Upper lobe of right lung (tissue), 1 donor: ENCODE measurements at regions not wholly inside any gene's neighbourhood (a gene's known extent, or its start where the extent isn't known, plus 50 kb on each side); places are given as distances from the start of the nearest gene placed in this dataset.

Source experiments
- ATAC-seq: fragments of 200-7000 bp; cut with Tn5 transposase; one replicate; pipeline ENCODE4 v1.9.1; 2020; ENCODE audit warnings: mild to moderate bottlenecking, moderate library complexity
- DNase-seq: peaks from one replicate; pipeline ENCODE4 v3.0.0-alpha.2; 2020
- H3K27ac ChIP-seq: fragments of 200-600 bp; one replicate; pipeline ENCODE4 v1.8.0; 2022
- H3K27me3 ChIP-seq: fragments of 200-600 bp; one replicate; pipeline ENCODE4 v1.8.0; 2022; ENCODE audit warnings: mild to moderate bottlenecking
- H3K36me3 ChIP-seq: fragments of 200-600 bp; one replicate; pipeline ENCODE4 v1.8.0; 2022
- H3K4me1 ChIP-seq: fragments of 200-600 bp; one replicate; pipeline ENCODE4 v1.8.0; 2022
- H3K4me3 ChIP-seq: fragments of 200-600 bp; one replicate; pipeline ENCODE4 v1.8.0; 2022; ENCODE audit warnings: mild to moderate bottlenecking
- H3K9me3 ChIP-seq: fragments of 200-600 bp; one replicate; pipeline ENCODE4 v1.8.0; 2022
- intact Hi-C: fragments of 100-400 bp; cut with DNase I; formaldehyde crosslinking; loops from one replicate; pipeline ENCODE4 v1.11.0; 2022
- TF ChIP-seq, protein P1 (sequence below): fragments of 200-600 bp; IDR thresholded peaks from one replicate; pipeline ENCODE4 v1.8.0; 2022; ENCODE audit warnings: antibody characterized with exemption
- donor health status: DM: no; HTN: yes; CAD: no; lungs with severe emphysema.

DNA sequence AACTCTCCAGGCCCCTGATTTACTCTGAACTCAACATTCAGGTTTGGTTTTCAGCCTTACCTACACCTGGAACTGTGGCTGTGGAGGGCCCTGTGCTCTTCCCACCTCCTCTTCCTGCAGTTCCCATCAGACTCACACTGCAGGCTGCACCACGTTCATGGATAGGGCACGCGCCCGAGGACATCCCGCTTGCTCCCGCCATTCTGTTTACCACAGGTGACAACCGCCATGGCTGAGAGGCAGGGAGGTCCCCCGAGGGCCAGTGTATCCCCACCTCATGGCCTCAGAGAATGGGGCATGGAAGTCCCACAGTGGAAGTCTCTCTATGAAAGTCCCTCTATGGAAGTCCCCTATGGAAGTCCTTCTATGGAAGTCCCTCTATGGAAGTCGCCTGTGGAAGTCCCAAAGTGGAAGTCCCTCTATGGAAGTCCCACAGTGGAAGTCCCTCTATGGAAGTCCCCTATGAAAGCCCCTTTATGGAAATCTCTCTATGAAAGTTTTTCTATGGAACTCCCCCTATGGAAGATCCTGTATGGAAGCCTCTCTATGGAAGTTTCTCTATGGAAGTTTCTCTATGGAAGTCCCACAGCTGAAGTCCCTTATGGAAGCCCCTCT is 358.4 kb upstream of the SALL3 start:
- DNase-seq, result no peak
- Histone ChIP-seq H3K9me3 (no peaks in the 10 kb centered on the region), H3K27me3 (peaks cover 4% of the 10 kb centered on the region), H3K4me1 (no peaks in the 10 kb centered on the region), H3K4me3 (no peak overlapping the region), H3K36me3 (no peaks in the 10 kb centered on the region), H3K27ac (no peak overlapping the region)
- ATAC-seq, result no peak
- TF ChIP-seq, protein P1, sequence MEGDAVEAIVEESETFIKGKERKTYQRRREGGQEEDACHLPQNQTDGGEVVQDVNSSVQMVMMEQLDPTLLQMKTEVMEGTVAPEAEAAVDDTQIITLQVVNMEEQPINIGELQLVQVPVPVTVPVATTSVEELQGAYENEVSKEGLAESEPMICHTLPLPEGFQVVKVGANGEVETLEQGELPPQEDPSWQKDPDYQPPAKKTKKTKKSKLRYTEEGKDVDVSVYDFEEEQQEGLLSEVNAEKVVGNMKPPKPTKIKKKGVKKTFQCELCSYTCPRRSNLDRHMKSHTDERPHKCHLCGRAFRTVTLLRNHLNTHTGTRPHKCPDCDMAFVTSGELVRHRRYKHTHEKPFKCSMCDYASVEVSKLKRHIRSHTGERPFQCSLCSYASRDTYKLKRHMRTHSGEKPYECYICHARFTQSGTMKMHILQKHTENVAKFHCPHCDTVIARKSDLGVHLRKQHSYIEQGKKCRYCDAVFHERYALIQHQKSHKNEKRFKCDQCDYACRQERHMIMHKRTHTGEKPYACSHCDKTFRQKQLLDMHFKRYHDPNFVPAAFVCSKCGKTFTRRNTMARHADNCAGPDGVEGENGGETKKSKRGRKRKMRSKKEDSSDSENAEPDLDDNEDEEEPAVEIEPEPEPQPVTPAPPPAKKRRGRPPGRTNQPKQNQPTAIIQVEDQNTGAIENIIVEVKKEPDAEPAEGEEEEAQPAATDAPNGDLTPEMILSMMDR, result no peak
- intact Hi-C loops, result no loop called here

DNA sequence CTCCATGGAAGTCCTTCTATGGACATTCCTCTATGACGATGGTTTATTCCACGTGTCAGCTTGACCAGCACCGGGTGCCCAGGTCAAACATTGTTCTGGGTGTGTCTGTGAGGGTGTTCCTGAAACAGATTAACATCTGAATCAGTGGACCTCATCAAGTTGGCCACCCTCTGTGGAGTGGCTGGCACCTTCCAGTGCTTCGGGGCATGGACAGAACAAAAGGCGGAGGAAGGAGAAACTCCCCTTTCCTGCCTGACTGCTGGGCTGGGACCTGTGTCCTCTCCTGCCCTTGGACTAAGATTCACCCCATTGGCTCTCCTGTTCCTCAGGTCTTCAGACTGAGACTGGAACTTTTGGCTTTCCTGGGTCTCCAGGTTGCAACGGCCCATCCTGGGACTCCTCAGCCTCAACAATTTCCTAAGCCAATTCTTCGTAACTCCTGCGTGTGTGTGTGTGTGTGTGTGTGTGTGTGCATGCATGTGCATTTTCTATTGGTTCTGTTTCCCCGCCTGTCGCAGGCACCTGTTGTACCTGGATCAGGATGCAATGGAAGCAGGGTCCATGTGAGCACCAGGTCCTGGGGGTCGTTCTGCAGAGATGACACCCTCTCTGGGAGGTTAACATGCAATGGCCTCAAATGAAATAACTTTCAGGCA is 357.2 kb upstream of the SALL3 start:
- H3K4me1 ChIP-seq, result no peaks in the 10 kb centered on the region
- peaks cover 4% of the 10 kb centered on the region for H3K27me3 ChIP-seq
- H3K36me3 ChIP-seq, result no peaks in the 10 kb centered on the region
- ATAC-seq, result no peak
- intact Hi-C loops, result no loop called here
- H3K27ac ChIP-seq, result no peak overlapping the region
- TF ChIP-seq, protein P1, result no peak
- H3K9me3 ChIP-seq, result no peaks in the 10 kb centered on the region
- no peak for DNase-seq
- H3K4me3 ChIP-seq, result no peak overlapping the region

DNA sequence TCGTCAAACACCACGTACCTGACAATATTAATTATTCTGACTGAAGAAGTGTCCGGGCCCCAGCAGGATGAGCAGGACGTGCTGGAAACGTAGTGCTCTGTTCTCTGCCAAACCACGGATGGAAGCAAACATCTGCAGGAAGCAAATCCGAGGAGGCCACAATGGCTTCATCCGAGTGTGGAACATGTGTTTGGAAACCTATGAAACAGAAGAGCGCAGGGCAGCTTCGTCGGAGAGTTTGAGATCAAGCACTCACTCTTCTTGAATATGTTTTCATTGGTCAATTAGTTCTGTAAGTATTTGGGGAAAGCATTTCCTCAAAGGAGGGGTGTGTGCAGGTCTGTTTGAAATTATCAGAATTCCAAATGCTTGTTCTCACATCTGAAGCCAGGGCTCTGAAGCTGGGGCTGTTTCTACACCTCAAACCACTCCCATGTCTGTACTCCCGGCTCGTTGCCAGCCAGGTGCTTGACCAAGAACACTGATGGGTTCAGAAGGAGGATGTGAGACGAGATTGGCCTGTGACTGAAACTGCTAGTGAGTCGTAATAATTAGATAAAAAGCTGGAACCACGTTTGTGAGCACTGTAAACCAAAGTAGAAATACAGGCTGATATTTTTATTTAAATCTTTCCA is 356.6 kb upstream of the SALL3 start:
- DNase-seq, result peak; percentile 91

DNA sequence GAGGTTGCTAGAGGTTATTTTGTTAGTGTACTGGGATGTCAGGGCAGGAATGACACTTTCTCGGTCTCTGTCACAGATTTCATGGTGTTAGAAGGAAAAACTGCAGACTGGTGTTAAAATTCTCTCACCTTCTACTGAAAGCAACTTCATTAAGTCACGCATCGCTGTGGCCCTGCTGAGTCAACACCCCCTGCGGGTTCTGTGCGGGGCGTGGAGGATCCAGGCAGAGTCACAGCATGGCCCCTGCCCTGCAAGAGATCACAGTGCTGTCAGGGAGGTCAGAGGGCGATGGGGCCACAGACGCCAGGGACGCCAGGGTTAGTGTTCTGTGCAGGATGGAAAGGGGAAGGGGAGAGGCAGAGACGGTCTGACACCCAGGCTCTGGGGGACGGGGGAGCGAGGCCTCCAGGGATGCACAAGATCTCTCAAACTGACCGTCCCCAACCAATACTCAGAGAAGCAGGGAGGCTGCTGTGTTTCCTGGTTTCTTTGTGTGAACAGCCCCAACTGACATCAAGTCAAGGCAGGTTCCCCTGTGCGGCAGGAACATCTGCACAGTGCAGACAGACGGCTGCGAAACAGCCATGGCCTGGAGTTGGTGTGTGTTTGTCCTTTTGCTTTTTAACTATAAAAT is 354.9 kb upstream of the SALL3 start:
- Histone ChIP-seq H3K27me3 (peaks cover 4% of the 10 kb centered on the region), H3K9me3 (no peaks in the 10 kb centered on the region), H3K4me1 (no peaks in the 10 kb centered on the region), H3K36me3 (no peaks in the 10 kb centered on the region), H3K4me3 (no peak overlapping the region), H3K27ac (no peak overlapping the region)
- no peak for ATAC-seq
- TF ChIP-seq, protein P1, result no peak
- no peak for DNase-seq
- intact Hi-C loops, result no loop called here

More for the DNA sequence above, 356.6 kb upstream of the SALL3 start:
- intact Hi-C loops, result no loop called here
- no peaks in the 10 kb centered on the region for H3K4me1 ChIP-seq
- peaks cover 4% of the 10 kb centered on the region for H3K27me3 ChIP-seq
- H3K27ac ChIP-seq, result no peak overlapping the region
- H3K36me3 ChIP-seq, result no peaks in the 10 kb centered on the region
- ATAC-seq, result peak; percentile 85
- TF ChIP-seq, protein P1, result no peak
- H3K4me3 ChIP-seq, result no peak overlapping the region
- H3K9me3 ChIP-seq, result no peaks in the 10 kb centered on the region

DNA sequence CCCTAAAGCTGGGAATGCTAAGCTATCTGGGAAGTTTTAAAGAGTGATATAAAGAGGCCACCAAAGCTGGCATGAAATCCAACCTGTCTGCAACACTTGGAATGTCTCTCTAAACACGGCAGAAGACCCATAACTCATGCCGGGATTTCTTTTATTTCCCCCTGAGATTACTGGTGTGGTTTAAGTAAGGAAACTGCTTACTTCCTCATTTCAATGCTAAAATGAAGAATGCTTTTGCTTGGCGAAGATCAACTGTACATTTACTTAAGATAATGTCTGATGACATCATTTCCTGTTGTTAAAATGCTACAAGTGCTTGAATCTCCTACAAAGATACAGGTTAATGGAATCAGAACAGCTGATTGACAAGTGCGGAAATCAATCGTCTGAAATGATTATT is 353.8 kb upstream of the SALL3 start:
- intact Hi-C loops, result no loop called here
- DNase-seq, result no peak
- Histone ChIP-seq H3K9me3 (no peaks in the 10 kb centered on the region), H3K27me3 (peaks cover 4% of the 10 kb centered on the region), H3K4me3 (no peak overlapping the region), H3K4me1 (no peaks in the 10 kb centered on the region), H3K27ac (no peak overlapping the region), H3K36me3 (no peaks in the 10 kb centered on the region)
- TF ChIP-seq, protein P1, result no peak
- no peak for ATAC-seq
